ENCODE measurements at regions not wholly inside any gene's neighbourhood (a gene's known extent, or its start where the extent isn't known, plus 50 kb on each side); places are given as distances from the start of the nearest gene placed in this dataset.

- TF ChIP-seq CTCF (IDR thresholded peaks at IDR 0.05) (no peak), POLR2A (IDR thresholded peaks at IDR 0.05) (no peak)
Measured at GRCh38 chr3:115401298-115401697, 222.0 kb upstream of the GAP43 start.
